ENCODE measurements at regions not wholly inside any gene's neighbourhood (a gene's known extent, or its start where the extent isn't known, plus 50 kb on each side); places are given as distances from the start of the nearest gene placed in this dataset.
A peak's percentile ranks its signal among the peaks of the same experiment; 100 is the strongest.

DNA sequence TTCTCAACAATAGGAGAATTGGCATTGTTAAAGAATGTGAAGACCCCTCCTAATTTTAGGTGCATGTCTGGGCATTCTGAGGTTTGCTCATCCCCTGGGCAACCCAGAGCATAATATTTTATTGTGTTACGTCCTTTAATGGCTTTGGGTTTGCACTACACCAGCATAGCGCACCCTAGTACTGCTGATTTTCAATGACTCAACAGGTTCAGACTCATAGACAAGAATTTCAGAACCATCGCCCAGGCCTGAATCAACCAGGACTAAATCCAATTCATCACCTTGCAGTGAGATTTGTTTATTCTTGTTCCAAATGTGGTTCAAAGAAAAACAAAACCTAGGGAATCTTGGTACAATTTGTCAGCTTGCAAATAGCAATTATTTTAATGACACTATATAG, 137.8 kb upstream of the PHACTR1 start:
- FAIRE-seq (no peak), DNase-seq (no peak)
- Histone ChIP-seq H3K27ac (ENCODE audit: low read depth in 1 of 3, low read length in 2 of 3) (no peak overlapping the region), H3K27me3 (ENCODE audit: control insufficient read depth in 3 of 3, insufficient read depth in 3 of 3, low read length in 3 of 3) (no peaks in the 10 kb centered on the region), H3K36me3 (ENCODE audit: control insufficient read depth in 3 of 3, insufficient read depth in 2 of 3, low read depth in 1 of 3, low read length in 3 of 3) (no peaks in the 10 kb centered on the region), H3K4me1 (ENCODE audit: control insufficient read depth in 3 of 3, insufficient read depth in 2 of 3, low read depth in 1 of 3, low read length in 2 of 3) (peaks cover 0 to 15% (median 0%) of the 10 kb centered on the region in 3 donors), H3K9me3 (ENCODE audit: control insufficient read depth in 2 of 2, insufficient read depth in 1 of 2, low read depth in 1 of 2, low read length in 1 of 2) (no peaks in the 10 kb centered on the region), H3K4me3 (ENCODE audit: low read depth in 1 of 3, low read length in 3 of 3) (no peak overlapping the region)
- WGBS, 3 donors: 89 to 93% (median 93%) methylated on average over 3 of the region's 3 CpGs

DNA sequence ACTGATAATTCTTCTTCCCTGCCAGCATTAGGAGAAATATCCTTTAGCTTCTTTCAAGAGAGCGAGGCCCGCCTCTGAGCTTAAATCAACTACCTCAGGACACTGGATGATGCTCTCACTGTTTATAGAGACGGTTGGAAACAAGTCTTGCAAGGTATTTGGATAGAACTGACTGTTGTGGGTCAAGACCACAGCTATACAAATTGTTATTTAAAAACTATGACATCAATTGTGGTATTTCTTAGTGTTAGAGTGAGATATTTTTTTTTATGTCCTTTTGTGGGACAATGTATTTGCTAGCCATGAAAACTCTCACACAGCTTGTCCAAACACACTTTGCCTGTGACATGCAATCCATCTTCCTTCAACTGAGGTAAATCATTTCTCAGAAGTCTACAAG, 136.3 kb upstream of the PHACTR1 start:
- Histone ChIP-seq H3K27me3 (ENCODE audit: control insufficient read depth in 3 of 3, insufficient read depth in 3 of 3, low read length in 3 of 3) (no peaks in the 10 kb centered on the region), H3K27ac (ENCODE audit: low read depth in 1 of 3, low read length in 2 of 3) (no peak overlapping the region), H3K4me3 (ENCODE audit: low read depth in 1 of 3, low read length in 3 of 3) (no peak overlapping the region), H3K9me3 (ENCODE audit: control insufficient read depth in 2 of 2, insufficient read depth in 1 of 2, low read depth in 1 of 2, low read length in 1 of 2) (no peaks in the 10 kb centered on the region), H3K36me3 (ENCODE audit: control insufficient read depth in 3 of 3, insufficient read depth in 2 of 3, low read depth in 1 of 3, low read length in 3 of 3) (no peaks in the 10 kb centered on the region), H3K4me1 (ENCODE audit: control insufficient read depth in 3 of 3, insufficient read depth in 2 of 3, low read depth in 1 of 3, low read length in 2 of 3) (peaks cover 0 to 17% (median 0%) of the 10 kb centered on the region in 3 donors)
- no peak for DNase-seq
- no peak for FAIRE-seq
- 87 to 88% (median 87%) methylated on average over 3 of the region's 3 CpGs for WGBS, 3 donors

DNA sequence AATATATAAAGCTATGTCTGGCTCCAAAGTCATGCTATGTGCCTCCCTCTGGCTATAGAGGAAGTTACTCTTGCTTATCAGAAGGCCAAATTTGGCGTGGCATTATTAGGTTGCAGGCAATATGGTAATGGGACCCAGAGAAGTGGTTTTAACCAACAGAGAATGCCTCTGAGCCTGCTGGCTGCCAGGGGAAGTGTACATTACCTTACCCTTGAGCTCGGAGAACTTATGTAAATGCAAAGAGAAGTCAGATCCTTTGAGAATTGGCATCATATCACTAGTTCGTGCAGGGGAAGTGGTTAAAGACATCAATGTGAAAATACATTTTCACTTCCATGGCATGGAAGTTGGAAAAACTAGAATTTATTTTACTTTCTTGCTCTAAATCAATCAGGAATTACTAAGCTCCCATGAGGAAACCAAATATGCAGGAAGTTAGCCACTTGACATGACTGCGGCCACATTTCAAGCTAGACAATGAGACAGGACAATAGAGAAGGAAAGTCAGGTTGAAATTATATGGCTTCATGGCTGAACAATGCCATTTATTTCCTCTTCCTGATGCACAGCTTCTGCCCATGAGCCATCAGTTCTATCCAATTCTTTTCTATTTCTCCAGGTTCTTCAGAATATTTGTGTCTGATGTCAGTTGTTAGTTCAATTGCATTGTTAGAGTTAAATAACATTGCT, 134.0 kb upstream of the PHACTR1 start:
- no peak for FAIRE-seq
- H3K9me3 ChIP-seq (ENCODE audit: control insufficient read depth in 2 of 2, insufficient read depth in 1 of 2, low read depth in 1 of 2, low read length in 1 of 2): no peaks in the 10 kb centered on the region
- H3K36me3 ChIP-seq (ENCODE audit: control insufficient read depth in 3 of 3, insufficient read depth in 2 of 3, low read depth in 1 of 3, low read length in 3 of 3): no peaks in the 10 kb centered on the region
- no peak overlapping the region for H3K27ac ChIP-seq (ENCODE audit: low read depth in 1 of 3, low read length in 2 of 3)
- peaks cover 0 to 19% (median 2%) of the 10 kb centered on the region in 3 donors for H3K4me1 ChIP-seq (ENCODE audit: control insufficient read depth in 3 of 3, insufficient read depth in 2 of 3, low read depth in 1 of 3, low read length in 2 of 3)
- no peak overlapping the region for H3K4me3 ChIP-seq (ENCODE audit: low read depth in 1 of 3, low read length in 3 of 3)
- no peaks in the 10 kb centered on the region for H3K27me3 ChIP-seq (ENCODE audit: control insufficient read depth in 3 of 3, insufficient read depth in 3 of 3, low read length in 3 of 3)
- DNase-seq: no peak
- 77 to 83% (median 83%) methylated on average over 4 of the region's 4 CpGs for WGBS, 3 donors

DNA sequence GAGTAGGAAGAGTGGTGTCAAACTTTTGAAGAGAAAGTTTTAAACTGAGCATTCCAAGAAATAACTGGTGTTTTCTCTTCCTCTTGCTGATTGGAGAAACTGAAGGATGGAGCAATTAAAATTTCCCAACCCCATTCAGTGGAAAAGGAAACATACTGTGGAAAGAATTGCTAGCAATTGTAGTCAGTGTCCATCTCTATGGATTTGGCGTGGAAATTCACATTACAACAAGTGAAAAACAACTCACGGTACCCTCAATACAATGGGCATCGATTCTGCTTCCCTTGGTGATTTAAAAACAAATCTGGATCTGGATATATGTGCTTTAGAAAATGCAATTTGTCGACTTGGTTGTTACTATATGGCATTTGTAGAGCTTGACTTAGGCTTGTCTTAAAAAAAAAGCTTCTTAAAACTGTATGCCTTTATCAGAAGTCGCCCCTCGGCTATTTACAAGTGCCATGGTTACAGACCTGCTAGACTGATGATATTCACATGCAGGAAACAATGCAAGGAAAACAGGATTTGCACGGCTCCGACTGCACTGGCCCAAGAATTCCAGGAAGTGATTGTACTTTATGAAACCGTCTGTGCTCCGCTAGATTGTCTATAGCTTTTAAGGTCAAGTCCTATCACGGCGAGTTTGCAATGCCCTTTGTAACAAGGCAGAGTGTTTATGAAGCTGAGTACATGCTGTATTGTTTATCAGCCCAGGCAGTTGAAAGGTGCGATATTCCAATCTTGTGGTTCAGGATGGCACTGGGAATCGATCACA, 131.7 kb upstream of the PHACTR1 start:
- peak overlapping the region in 1 of 3 donors; percentile 2 for H3K4me3 ChIP-seq (ENCODE audit: low read depth in 1 of 3, low read length in 3 of 3)
- DNase-seq (peak; percentile 78 to 93), FAIRE-seq (no peak)
- no peaks in the 10 kb centered on the region for H3K9me3 ChIP-seq (ENCODE audit: control insufficient read depth in 2 of 2, insufficient read depth in 1 of 2, low read depth in 1 of 2, low read length in 1 of 2)
- peaks cover 0 to 21% (median 2%) of the 10 kb centered on the region in 3 donors for H3K4me1 ChIP-seq (ENCODE audit: control insufficient read depth in 3 of 3, insufficient read depth in 2 of 3, low read depth in 1 of 3, low read length in 2 of 3)
- WGBS, 3 donors: 33 to 55% (median 43%) methylated on average over 14 of the region's 14 CpGs
- peak overlapping the region; percentile 61 to 85 (median 69) for H3K27ac ChIP-seq (ENCODE audit: low read depth in 1 of 3, low read length in 2 of 3)
- H3K36me3 ChIP-seq (ENCODE audit: control insufficient read depth in 3 of 3, insufficient read depth in 2 of 3, low read depth in 1 of 3, low read length in 3 of 3): no peaks in the 10 kb centered on the region
- no peaks in the 10 kb centered on the region for H3K27me3 ChIP-seq (ENCODE audit: control insufficient read depth in 3 of 3, insufficient read depth in 3 of 3, low read length in 3 of 3)

DNA sequence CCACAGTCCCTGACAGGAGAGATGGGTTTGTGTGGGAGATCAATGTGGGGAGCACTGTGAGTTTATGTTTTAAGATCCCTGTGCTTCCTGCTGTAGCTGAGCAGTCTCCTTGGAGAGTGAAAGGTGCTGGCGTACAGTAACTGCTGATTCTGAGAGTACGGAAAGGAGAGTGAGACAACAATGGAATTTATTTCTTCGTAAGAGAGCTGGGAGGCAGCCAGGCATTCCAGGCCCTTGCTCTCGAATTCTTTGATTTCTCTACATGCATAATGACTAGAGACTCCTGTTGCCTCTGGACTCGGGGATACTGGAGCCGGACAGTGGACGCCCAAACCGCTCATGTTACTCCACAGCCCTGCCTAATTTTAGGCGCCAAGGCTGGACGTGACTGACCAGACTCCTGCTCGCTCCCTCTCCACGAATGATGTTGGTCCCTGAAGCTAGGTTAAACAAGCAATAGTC, 131.0 kb upstream of the PHACTR1 start:
- 55 to 66% (median 65%) methylated on average over 12 of the region's 12 CpGs for WGBS, 3 donors
- FAIRE-seq: no peak
- DNase-seq: no peak
- H3K4me3 ChIP-seq (ENCODE audit: low read depth in 1 of 3, low read length in 3 of 3): peak overlapping the region in 1 of 3 donors; percentile 2
- H3K4me1 ChIP-seq (ENCODE audit: control insufficient read depth in 3 of 3, insufficient read depth in 2 of 3, low read depth in 1 of 3, low read length in 2 of 3): peaks cover 0 to 21% (median 2%) of the 10 kb centered on the region in 3 donors
- no peaks in the 10 kb centered on the region for H3K9me3 ChIP-seq (ENCODE audit: control insufficient read depth in 2 of 2, insufficient read depth in 1 of 2, low read depth in 1 of 2, low read length in 1 of 2)
- no peaks in the 10 kb centered on the region for H3K27me3 ChIP-seq (ENCODE audit: control insufficient read depth in 3 of 3, insufficient read depth in 3 of 3, low read length in 3 of 3)
- H3K36me3 ChIP-seq (ENCODE audit: control insufficient read depth in 3 of 3, insufficient read depth in 2 of 3, low read depth in 1 of 3, low read length in 3 of 3): no peaks in the 10 kb centered on the region
- peak overlapping the region; percentile 27 to 85 (median 69) for H3K27ac ChIP-seq (ENCODE audit: low read depth in 1 of 3, low read length in 2 of 3)

DNA sequence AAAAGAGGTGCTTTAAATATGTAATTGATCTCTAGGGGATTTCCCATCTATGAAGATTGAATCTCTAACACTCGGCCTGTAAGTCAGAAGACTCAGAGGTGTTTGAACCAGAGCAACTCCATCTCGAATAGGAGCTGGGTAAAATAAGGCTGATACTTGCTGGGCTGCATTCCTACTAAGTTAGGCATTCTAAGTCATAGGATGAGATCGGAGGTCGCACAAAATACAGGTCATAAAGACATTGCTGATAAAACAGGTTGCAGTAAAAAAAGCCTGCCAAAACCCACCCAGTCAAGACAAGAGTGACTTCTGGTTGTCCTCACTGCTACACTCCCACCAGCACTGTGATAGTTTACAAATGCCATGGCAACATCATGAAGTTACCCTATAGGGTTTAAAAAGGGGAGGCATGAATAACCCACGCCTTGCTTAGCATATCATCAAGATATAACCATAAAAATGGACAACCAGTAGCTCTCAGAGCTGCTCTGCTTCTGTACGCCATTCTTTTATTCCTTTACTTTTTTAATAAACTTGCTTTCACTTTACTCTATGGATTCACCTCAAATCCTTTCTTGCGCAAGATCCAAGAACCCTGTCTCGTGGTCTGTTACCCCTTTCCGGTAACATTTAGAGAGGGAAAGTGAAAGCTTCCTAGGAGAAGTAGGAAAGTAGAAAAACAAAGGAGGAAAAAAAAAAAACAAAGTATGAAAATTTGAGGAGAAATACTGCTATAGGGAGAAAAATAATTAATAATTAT, 129.7 kb upstream of the PHACTR1 start:
- DNase-seq (peak; percentile 21 to 72), FAIRE-seq (no peak)
- H3K27me3 ChIP-seq (ENCODE audit: control insufficient read depth in 3 of 3, insufficient read depth in 3 of 3, low read length in 3 of 3): no peaks in the 10 kb centered on the region
- H3K27ac ChIP-seq (ENCODE audit: low read depth in 1 of 3, low read length in 2 of 3): peak overlapping the region in 1 of 3 donors; percentile 16
- H3K4me1 ChIP-seq (ENCODE audit: control insufficient read depth in 3 of 3, insufficient read depth in 2 of 3, low read depth in 1 of 3, low read length in 2 of 3): peaks cover 0 to 21% (median 2%) of the 10 kb centered on the region in 3 donors
- H3K9me3 ChIP-seq (ENCODE audit: control insufficient read depth in 2 of 2, insufficient read depth in 1 of 2, low read depth in 1 of 2, low read length in 1 of 2): no peaks in the 10 kb centered on the region
- WGBS, 3 donors: 37 to 61% (median 43%) methylated on average over 9 of the region's 9 CpGs
- no peaks in the 10 kb centered on the region for H3K36me3 ChIP-seq (ENCODE audit: control insufficient read depth in 3 of 3, insufficient read depth in 2 of 3, low read depth in 1 of 3, low read length in 3 of 3)
- H3K4me3 ChIP-seq (ENCODE audit: low read depth in 1 of 3, low read length in 3 of 3): no peak overlapping the region

DNA sequence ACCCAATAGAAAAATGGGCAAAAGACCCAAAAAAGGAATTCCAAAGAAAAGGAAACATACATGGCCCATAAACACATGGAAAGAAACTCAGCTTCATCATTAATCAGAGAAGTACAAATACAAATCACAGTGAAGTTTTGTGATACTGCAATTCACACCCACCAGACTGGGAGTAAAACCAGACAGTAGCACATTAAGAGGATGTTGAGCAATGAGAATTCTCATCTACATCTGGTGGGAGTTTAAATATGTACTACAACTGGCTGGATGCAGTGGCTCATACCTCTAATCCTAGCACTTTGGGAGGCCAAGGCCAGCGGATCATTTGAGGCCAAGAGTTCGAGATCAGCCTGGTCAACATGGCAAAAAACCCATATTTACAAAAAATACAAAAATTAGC, 125.7 kb upstream of the PHACTR1 start:
- WGBS, 3 donors: 81 to 94% (median 92%) methylated on average over 2 of the region's 2 CpGs
- H3K4me1 ChIP-seq (ENCODE audit: control insufficient read depth in 3 of 3, insufficient read depth in 2 of 3, low read depth in 1 of 3, low read length in 2 of 3): peaks cover 0 to 21% (median under 1%) of the 10 kb centered on the region in 3 donors
- no peaks in the 10 kb centered on the region for H3K9me3 ChIP-seq (ENCODE audit: control insufficient read depth in 2 of 2, insufficient read depth in 1 of 2, low read depth in 1 of 2, low read length in 1 of 2)
- no peak overlapping the region for H3K27ac ChIP-seq (ENCODE audit: low read depth in 1 of 3, low read length in 2 of 3)
- H3K4me3 ChIP-seq (ENCODE audit: low read depth in 1 of 3, low read length in 3 of 3): no peak overlapping the region
- H3K27me3 ChIP-seq (ENCODE audit: control insufficient read depth in 3 of 3, insufficient read depth in 3 of 3, low read length in 3 of 3): peaks cover 0 to 2% (median 0%) of the 10 kb centered on the region in 3 donors
- DNase-seq (no peak), FAIRE-seq (no peak)
- no peaks in the 10 kb centered on the region for H3K36me3 ChIP-seq (ENCODE audit: control insufficient read depth in 3 of 3, insufficient read depth in 2 of 3, low read depth in 1 of 3, low read length in 3 of 3)

DNA sequence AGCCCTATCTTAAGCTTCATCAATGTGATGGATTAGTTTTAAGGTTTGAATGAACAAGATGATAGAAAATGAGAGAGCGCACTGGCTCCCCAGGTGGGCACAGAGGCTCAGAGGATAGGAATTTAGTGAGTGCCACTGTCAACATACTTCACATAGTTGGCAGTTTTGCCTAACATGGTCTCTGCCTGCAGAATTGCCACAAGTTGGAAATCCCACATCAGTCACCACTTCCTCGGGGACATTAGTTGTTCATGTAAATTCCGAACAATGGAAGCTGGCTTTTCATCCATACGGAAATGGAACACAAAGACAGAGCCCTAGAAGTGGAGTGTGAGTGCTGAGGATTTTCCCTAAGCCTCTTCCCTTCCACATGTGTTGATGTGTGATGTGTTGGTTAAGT, 123.9 kb upstream of the PHACTR1 start:
- Histone ChIP-seq H3K27me3 (ENCODE audit: control insufficient read depth in 3 of 3, insufficient read depth in 3 of 3, low read length in 3 of 3) (peaks cover 0 to 2% (median 0%) of the 10 kb centered on the region in 3 donors), H3K9me3 (ENCODE audit: control insufficient read depth in 2 of 2, insufficient read depth in 1 of 2, low read depth in 1 of 2, low read length in 1 of 2) (no peaks in the 10 kb centered on the region), H3K36me3 (ENCODE audit: control insufficient read depth in 3 of 3, insufficient read depth in 2 of 3, low read depth in 1 of 3, low read length in 3 of 3) (no peaks in the 10 kb centered on the region), H3K4me1 (ENCODE audit: control insufficient read depth in 3 of 3, insufficient read depth in 2 of 3, low read depth in 1 of 3, low read length in 2 of 3) (peaks cover 0 to 11% (median 0%) of the 10 kb centered on the region in 3 donors), H3K27ac (ENCODE audit: low read depth in 1 of 3, low read length in 2 of 3) (no peak overlapping the region), H3K4me3 (ENCODE audit: low read depth in 1 of 3, low read length in 3 of 3) (no peak overlapping the region)
- 88 to 97% (median 92%) methylated on average over 4 of the region's 4 CpGs for WGBS, 3 donors
- no peak for FAIRE-seq
- DNase-seq: no peak

Data from small intestine (tissue), 7 donors.